ENCODE measurements at regions not wholly inside any gene's neighbourhood (a gene's known extent, or its start where the extent isn't known, plus 50 kb on each side); places are given as distances from the start of the nearest gene placed in this dataset.

DNA sequence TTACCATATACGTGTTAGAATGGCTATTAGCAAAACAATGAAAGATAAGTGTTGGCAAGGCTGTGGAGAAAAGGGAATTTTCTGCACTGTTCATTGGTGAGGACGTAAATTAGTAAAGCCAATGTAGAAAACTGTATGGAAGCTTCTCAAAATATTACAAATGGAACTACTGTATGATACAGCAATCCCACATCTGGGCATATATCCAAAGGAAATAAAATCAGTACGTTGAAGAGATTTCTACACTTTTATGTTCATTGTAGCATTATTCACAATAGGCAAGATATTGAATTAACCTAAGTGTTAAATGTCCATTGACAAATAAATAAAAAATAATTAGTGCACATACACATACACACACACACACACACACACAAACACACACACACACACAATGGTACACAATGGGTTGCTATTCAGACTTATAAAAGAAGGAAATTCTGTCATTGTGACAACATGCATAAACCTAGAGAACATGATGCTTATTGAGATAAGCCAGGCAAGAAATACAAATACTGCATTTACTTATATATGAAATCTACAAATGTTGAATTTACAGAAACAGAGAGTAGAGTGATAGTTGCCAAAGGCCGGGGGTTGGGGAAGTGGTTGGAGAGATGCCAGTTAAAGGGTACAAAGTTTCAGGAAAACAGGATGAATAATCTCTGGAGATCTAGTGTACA, 565.8 kb upstream of the LRRC4C start:
- Histone ChIP-seq H3K9me3 (replicated peaks) (peaks cover 8% of the 10 kb centered on the region), H3K4me1 (no peaks in the 10 kb centered on the region), H3K36me3 (no peaks in the 10 kb centered on the region), H3K4me3 (no peak overlapping the region), H3K27ac (replicated peaks) (no peak overlapping the region), H3K27me3 (ENCODE audit: low read depth) (no peaks in the 10 kb centered on the region)
- DNase-seq, result no peak
- intact Hi-C loops (cut with micrococcal nuclease), result no loop called here
- TF ChIP-seq, protein P1, sequence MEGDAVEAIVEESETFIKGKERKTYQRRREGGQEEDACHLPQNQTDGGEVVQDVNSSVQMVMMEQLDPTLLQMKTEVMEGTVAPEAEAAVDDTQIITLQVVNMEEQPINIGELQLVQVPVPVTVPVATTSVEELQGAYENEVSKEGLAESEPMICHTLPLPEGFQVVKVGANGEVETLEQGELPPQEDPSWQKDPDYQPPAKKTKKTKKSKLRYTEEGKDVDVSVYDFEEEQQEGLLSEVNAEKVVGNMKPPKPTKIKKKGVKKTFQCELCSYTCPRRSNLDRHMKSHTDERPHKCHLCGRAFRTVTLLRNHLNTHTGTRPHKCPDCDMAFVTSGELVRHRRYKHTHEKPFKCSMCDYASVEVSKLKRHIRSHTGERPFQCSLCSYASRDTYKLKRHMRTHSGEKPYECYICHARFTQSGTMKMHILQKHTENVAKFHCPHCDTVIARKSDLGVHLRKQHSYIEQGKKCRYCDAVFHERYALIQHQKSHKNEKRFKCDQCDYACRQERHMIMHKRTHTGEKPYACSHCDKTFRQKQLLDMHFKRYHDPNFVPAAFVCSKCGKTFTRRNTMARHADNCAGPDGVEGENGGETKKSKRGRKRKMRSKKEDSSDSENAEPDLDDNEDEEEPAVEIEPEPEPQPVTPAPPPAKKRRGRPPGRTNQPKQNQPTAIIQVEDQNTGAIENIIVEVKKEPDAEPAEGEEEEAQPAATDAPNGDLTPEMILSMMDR (IDR thresholded peaks at IDR 0.05; ENCODE audit: borderline replicate concordance), result no peak

DNA sequence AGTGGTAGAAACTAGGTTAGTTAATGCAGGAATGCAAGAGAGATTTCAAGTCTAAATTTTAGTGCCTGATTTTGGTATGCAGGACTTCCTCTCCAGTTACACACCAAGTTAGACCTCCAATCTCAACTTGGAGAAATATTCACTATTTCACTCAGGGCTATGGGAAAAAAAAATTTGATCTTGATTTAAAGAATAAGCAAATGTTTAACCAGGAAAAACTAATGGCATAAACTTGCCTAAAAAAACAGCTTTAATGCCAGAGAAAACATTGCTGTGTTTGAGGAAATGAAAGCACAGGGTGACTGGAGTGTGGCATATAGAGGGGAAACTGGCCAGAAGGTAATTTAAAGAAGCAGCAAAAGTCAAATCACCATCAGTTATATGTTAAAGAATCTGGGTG, 575.4 kb upstream of the LRRC4C start:
- H3K4me1 ChIP-seq, result no peaks in the 10 kb centered on the region
- DNase-seq, result no peak
- H3K9me3 ChIP-seq (replicated peaks), result peaks cover 7% of the 10 kb centered on the region
- H3K27me3 ChIP-seq (ENCODE audit: low read depth), result no peaks in the 10 kb centered on the region
- intact Hi-C loops (cut with micrococcal nuclease), result no loop called here
- no peaks in the 10 kb centered on the region for H3K36me3 ChIP-seq
- H3K27ac ChIP-seq (replicated peaks), result no peak overlapping the region
- H3K4me3 ChIP-seq, result no peak overlapping the region
- TF ChIP-seq, protein P1 (IDR thresholded peaks at IDR 0.05; ENCODE audit: borderline replicate concordance), result no peak

- no peak overlapping the region for H3K27ac ChIP-seq (replicated peaks)
- H3K4me1 ChIP-seq, result no peaks in the 10 kb centered on the region
- TF ChIP-seq, protein P1 (IDR thresholded peaks at IDR 0.05; ENCODE audit: borderline replicate concordance), result no peak
- H3K4me3 ChIP-seq, result no peak overlapping the region
- no peaks in the 10 kb centered on the region for H3K27me3 ChIP-seq (ENCODE audit: low read depth)
- intact Hi-C loops (cut with micrococcal nuclease), result no loop called here
- H3K9me3 ChIP-seq (replicated peaks), result no peaks in the 10 kb centered on the region
- DNase-seq, result no peak
- H3K36me3 ChIP-seq, result no peaks in the 10 kb centered on the region
These were observed 576.7 kb upstream of the LRRC4C start for GRCh38 chr11:42036201-42036600.

GRCh38 chr11:42043312-42043711, 583.9 kb upstream of the LRRC4C start:
- Histone ChIP-seq H3K9me3 (replicated peaks) (peaks cover 12% of the 10 kb centered on the region), H3K27me3 (ENCODE audit: low read depth) (no peaks in the 10 kb centered on the region), H3K4me1 (no peaks in the 10 kb centered on the region), H3K36me3 (no peaks in the 10 kb centered on the region), H3K27ac (replicated peaks) (no peak overlapping the region), H3K4me3 (no peak overlapping the region)
- DNase-seq, result no peak
- intact Hi-C loops (cut with micrococcal nuclease), result no loop called here
- TF ChIP-seq, protein P1 (IDR thresholded peaks at IDR 0.05; ENCODE audit: borderline replicate concordance), result no peak

- intact Hi-C loops (cut with micrococcal nuclease), result no loop called here
These were observed 588.4 kb upstream of the LRRC4C start for GRCh38 chr11:42047637-42048555.

More at GRCh38 chr11:42047637-42048555, 588.4 kb upstream of the LRRC4C start:
- Histone ChIP-seq H3K27ac (replicated peaks) (no peak overlapping the region), H3K27me3 (ENCODE audit: low read depth) (no peaks in the 10 kb centered on the region), H3K9me3 (replicated peaks) (peaks cover 12% of the 10 kb centered on the region), H3K4me3 (no peak overlapping the region), H3K4me1 (no peaks in the 10 kb centered on the region), H3K36me3 (no peaks in the 10 kb centered on the region)
- TF ChIP-seq, protein P1 (IDR thresholded peaks at IDR 0.05; ENCODE audit: borderline replicate concordance), result no peak
- no peak for DNase-seq
